Putamen (tissue), 1 donor: ENCODE measurements at regions not wholly inside any gene's neighbourhood (a gene's known extent, or its start where the extent isn't known, plus 50 kb on each side); places are given as distances from the start of the nearest gene placed in this dataset.
"Not testable (repeated sequence)": the region's sequence is repeated elsewhere in the genome, so short reads cannot be mapped to it uniquely, and the experiment has no call there.

Source experiments
- DNase-seq: peaks from one replicate; pipeline ENCODE4 v3.0.0-alpha.2; 2016; ENCODE audit warnings: low spot score

- DNase-seq = no peak
These were observed 159.8 kb upstream of the CDH4 start for GRCh38 chr20:61092251-61092650.

DNA sequence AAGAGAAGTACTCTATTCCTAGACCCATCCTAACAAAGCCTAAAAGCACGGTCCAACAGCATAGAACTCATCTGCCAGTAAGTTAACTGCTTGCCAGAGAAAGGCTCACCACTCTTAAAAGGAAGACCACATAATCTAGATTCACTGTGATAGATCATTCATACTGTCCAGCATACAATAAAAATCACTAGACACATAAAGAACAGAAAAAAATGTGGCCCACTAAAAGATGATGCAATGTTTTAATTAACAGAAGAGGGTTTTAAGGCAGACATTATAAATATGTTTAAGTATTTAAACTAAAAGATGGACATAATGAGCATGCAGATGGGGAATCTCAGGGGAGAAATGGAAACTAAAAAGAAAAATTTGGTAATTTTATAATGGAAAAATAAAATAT lies 157.5 kb upstream of the CDH4 start:
- DNase-seq = no peak

- no peak for DNase-seq
These were observed 155.6 kb upstream of the CDH4 start for GRCh38 chr20:61096463-61096862.

DNA sequence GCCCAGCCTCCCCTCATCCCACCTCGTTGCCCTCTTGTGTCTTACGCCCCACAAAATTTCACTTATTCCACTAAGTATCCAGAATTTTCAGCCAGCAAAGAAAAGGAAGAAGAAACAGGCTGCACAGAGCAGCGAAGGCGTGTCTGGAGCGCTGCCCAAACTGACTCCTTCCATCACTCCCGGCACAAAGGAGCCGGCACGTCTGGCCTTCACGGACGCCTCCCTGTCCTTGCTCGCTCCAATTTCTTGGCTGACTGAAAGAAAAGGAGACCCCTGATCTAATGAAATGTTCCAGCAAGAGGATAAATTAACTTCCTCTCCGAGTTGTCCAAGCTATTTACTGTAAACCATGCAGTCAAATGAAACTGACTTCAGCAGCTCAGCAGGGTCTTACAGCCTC lies 152.3 kb upstream of the CDH4 start:
- DNase-seq = no peak

- DNase-seq = no peak
These were observed 151.6 kb upstream of the CDH4 start for GRCh38 chr20:61100489-61100888.

GRCh38 chr20:61101321-61101720 lies 150.7 kb upstream of the CDH4 start:
- not testable (repeated sequence) for DNase-seq

DNA sequence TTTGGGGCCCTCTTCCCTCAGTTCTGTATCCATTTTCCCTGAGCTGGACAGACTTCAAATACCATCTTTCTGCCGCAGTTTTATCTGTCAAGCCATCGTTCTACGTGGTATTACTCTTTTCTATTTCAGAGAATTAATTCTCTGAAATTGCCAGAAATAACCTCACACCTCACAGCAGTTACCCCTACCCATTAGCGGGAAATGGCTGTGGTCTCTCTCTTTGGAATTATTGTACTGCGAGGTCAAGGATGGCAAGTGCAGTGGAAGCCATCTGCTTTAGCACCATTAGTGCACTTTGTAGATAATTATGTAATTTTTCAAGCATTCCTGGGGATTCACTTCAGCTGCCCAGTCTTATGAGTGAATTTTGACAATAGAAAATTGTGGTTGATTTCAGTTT lies 147.8 kb upstream of the CDH4 start:
- no peak for DNase-seq

DNA sequence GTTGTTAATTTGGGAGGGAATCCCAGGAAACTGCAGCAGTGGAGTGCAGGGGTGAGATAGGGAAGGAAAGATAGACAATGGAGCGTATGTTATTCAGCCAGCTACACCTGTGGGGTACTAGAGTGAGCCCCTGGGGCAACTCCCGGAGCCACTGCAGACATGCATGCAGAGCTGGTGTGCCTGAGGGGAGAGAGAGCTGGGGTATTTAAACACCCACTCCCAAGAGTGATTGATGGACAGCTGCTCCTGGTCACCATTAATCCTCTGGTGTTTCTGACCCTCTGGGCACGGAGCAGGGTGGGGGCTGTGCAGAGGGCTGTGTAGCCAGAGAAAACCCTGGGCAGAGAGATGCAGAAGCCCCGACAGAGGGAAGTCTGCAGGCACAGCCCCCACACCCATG lies 146.7 kb upstream of the CDH4 start:
- DNase-seq = no peak

- no peak for DNase-seq
These were observed 145.6 kb upstream of the CDH4 start for GRCh38 chr20:61106438-61106837.

- DNase-seq = no peak
These were observed 142.7 kb upstream of the CDH4 start for GRCh38 chr20:61109221-61109805.

DNA sequence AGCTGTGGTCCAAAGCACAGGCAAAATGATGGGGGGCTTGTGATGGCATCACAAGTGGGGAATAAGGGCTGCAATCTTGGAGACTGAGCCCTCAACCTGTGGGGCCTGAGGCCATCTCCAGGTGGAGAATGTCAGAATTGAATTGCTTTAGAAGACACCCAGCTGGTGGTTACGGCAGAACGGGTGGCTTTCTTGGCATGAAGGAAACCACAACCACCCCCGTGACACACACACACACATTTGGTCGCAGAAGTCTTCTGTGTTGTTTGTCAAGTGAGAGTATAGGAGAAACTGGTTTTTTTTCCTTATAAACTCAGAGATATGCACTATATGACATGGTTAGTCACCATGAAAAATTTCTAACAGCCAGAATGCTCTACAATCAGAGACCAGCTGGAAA lies 139.5 kb upstream of the CDH4 start:
- no peak for DNase-seq

GRCh38 chr20:61113731-61114130 lies 138.3 kb upstream of the CDH4 start:
- DNase-seq = no peak

GRCh38 chr20:61114493-61115175 lies 137.4 kb upstream of the CDH4 start:
- no peak for DNase-seq

GRCh38 chr20:61115364-61116065 lies 136.5 kb upstream of the CDH4 start:
- DNase-seq = no peak

DNA sequence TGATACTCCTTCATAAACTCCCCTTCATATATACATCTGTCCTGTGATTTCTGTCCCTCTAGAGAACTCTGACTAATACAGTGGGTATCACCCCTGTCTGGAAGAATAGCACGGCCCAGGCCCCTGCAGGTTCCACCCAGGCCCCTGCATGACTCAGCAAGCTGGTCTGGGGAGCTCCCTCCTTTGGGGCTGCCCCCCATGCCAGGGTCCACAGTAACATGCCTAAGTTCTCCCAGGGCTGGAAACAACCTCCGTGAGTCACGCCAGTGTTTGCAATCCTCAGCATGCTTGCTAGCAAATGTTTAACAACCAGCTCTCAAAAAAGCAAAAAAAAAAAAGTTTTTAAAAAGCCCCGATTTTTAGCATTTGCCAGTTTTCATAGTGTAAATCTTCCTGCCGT lies 134.3 kb upstream of the CDH4 start:
- DNase-seq = no peak

GRCh38 chr20:61118429-61119224 lies 133.4 kb upstream of the CDH4 start:
- DNase-seq = no peak

- DNase-seq = no peak
These were observed 132.8 kb upstream of the CDH4 start for GRCh38 chr20:61119273-61119672.

DNA sequence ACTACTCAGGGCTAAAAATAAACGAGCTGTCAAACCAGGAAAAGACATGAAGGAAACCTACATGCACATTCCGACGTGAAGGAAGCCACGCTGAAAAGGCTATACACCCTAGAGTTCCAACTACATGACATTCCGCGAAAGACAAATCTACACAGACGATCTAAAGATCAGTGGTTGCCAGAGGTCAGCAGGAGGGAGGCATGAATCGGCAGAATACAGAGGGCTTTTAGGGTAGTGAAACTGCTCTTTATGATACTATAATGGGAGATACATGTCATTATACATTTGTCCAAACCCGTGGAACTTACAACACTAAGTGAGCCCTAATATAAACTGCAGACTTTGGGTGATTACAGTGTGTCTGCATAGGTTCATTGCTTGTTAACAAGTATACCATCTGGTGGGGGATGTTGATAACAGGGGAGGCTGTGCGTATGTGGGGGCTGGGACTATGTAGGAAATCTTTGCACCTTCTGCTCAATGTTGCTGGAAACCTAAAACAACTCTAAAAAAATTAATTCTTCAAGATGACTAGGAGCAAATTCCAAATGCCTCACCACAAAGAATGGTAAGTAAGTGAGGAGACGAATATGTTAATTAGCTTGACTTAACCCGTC lies 132.2 kb upstream of the CDH4 start:
- no peak for DNase-seq

DNA sequence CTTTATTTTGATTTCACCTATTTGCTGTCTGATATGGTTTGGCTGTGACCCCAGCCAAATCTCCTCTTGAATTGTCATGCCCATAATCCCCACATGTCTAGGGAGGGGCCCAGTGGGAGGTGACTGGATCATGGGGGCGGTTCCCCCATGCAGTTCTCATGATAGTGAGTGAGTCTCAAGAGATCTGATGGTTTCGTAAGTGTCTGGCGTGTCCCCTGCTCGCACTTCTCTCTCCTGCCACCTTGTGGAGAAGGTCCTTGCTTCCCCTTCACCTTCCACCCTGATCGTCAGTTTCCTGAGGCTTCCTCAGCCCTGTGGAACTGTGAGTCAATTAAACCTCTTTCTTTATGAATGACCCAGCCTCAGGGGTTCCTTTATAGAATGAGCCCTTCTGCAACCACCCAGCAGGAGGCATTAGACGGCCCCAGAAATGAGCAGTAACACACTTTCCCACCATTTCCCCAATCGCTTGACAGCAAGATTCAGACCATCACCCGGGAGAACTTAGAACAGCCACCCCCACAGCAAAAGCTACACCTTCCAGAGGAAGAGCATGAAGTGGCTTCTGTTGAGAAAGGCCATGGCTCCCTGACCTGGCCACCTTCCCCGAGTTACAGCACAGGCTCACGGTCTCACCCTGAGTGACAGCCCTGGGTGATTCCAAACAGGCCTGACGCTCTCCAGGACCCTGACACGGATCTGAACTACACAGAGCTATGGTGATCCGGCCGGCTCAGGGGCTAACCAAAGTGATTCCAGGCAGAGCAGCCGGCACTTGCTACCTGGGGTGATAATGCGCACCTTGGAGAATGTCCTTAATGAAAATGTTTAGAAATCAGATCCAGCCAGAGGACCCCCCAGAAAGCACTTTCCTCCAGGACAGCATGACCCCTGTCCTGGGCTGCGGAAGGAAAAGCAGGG lies 131.2 kb upstream of the CDH4 start:
- peak; percentile 30 for DNase-seq

DNA sequence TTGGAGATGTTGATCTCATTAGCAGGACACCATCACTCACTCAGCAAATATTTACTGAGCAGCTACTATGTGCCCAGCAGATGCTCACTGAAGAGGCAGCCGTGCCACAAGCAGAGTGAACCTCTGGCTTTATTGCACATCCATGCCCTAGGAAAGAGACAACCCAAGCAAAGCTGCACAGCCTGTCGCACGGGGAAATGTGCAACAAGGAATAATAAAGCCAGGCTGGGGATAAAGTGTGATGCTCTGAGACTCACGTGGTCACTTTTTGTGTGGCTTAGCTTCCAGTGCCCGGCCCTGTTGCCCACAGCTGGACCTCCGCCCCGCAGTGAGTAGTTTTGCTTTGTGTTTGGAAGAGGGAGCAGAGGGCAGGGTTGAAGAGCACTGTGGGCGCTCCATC lies 130.4 kb upstream of the CDH4 start:
- no peak for DNase-seq

DNA sequence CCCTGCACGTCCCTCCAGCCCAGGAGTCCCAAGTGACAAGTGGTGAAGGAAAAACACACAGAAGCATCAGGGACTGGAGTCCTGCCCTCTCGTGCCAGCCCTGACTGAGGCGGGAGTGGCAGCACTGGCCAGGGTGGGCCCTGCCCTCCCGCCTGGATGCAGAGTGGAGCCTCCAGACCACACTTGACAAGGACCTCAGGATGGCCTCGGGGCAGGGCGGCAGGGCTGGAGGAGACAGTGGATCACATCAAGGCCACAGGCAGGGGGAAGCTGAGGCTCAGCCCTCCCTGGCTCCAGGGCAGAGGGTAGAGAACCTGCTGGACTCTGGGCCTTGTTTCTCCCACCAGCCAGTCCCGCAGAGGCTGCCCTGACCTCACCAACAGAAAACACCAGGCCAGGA lies 128.8 kb upstream of the CDH4 start:
- DNase-seq = no peak
